GM12864 (cell line): ENCODE measurements at regions not wholly inside any gene's neighbourhood (a gene's known extent, or its start where the extent isn't known, plus 50 kb on each side); places are given as distances from the start of the nearest gene placed in this dataset.

Experiments
- DNase-seq: peaks from one replicate; pipeline ENCODE4 v3.0.0-alpha.2; 2011; ENCODE audit warnings: low read depth
- H3K4me3 ChIP-seq: 2 replicates; pipeline ENCODE4 v1.5.1; 2011; ENCODE audit warnings: mild to moderate bottlenecking, low read depth, low read length, control low read depth
- CTCF ChIP-seq: IDR thresholded peaks from 2 replicates; pipeline ENCODE4 v1.5.1; 2011; ENCODE audit warnings: low read depth, mild to moderate bottlenecking, moderate library complexity, low read length, control low read depth, inconsistent platforms; ENCODE audit errors: missing control alignments

DNA sequence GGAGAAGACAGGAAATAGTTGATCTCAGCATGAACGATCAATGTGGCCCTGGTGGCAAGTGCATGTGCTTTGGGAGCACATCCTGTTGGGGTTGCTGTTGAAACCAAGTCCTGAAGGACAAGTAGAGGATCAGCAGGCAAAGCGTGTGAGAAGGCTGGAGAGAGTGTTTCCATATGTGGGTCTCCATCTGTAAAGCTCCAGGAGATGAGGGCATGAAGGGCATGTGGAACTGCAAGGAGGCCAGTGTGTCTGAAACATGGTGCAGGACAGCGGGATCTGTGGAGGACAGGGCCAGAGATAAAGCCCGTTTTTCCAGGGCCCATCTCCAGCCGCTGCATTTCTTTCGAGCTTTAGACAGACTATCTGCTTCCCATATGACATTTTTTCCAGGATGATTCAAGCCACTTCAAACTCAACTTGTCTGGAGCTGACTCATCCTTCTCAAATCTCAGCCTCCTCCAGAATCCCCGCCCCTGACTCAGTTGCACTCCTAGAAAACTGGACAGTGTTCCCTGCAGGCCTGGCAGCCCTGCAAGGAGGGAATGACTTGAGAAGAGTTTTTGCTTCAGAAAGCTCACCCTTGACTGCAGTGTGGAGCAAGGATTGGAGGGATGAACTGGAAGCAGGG is 226.1 kb downstream of the VAPA start:
- no peak for DNase-seq
- no peak for TF ChIP-seq CTCF
- H3K4me3 ChIP-seq, result no peak overlapping the region

- no peak for DNase-seq
- H3K4me3 ChIP-seq, result no peak overlapping the region
- TF ChIP-seq CTCF, result no peak
These were observed 226.9 kb downstream of the VAPA start for GRCh38 chr18:10140461-10141282.

- no peak overlapping the region for H3K4me3 ChIP-seq
- no peak for TF ChIP-seq CTCF
- DNase-seq, result no peak
These were observed 227.7 kb downstream of the VAPA start for GRCh38 chr18:10141559-10141958.

- no peak for DNase-seq
- no peak overlapping the region for H3K4me3 ChIP-seq
- TF ChIP-seq CTCF, result no peak
These were observed 228.2 kb downstream of the VAPA start for GRCh38 chr18:10142056-10142455.

GRCh38 chr18:10142496-10143160 is 228.8 kb downstream of the VAPA start:
- no peak for TF ChIP-seq CTCF
- DNase-seq, result no peak
- no peak overlapping the region for H3K4me3 ChIP-seq

- no peak for DNase-seq
- TF ChIP-seq CTCF, result no peak
- H3K4me3 ChIP-seq, result no peak overlapping the region
These were observed 229.8 kb downstream of the VAPA start for GRCh38 chr18:10143596-10143995.

DNA sequence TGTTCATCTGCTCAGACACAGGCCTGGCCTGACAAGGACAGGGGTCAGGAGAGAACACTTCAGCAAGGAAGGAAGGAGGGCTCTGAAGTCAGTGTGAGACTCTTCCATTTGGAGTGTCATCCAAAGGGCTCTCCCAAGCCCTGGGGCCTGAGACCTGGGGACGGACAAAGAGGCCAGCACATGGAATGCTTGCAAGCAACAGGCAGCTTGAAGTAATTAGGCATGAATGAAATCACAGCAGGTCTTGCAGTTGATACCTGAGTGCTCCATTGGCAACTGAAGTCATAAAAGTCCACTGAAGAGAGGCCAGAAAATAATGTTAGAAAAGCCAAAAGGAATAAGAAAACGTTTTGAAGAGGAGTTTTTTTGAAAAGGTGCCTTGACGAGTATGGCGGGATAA is 231.7 kb downstream of the VAPA start:
- H3K4me3 ChIP-seq, result no peak overlapping the region
- no peak for TF ChIP-seq CTCF
- no peak for DNase-seq
